Thymus (tissue), 11 donors: ENCODE measurements at regions not wholly inside any gene's neighbourhood (a gene's known extent, or its start where the extent isn't known, plus 50 kb on each side); places are given as distances from the start of the nearest gene placed in this dataset.

Experiments
- DNase-seq, 9 donors: peaks; one replicate each; pipeline ENCODE4 v3.0.0-alpha.2; 2013; ENCODE audit warnings: low spot score in 9 of 9, low read depth in 6 of 9, missing footprints in 1 of 9
- H3K27ac ChIP-seq, 2 donors: one replicate each; pipeline ENCODE4 v1.5.1; 2013; ENCODE audit warnings: control low read depth in 1 of 2, low read depth in 1 of 2, low read length in 1 of 2, mild to moderate bottlenecking in 1 of 2, moderate library complexity in 1 of 2
- H3K27me3 ChIP-seq, 2 donors: one replicate each; pipeline ENCODE4 v1.5.1; 2013; ENCODE audit warnings: low read length in 1 of 2; ENCODE audit not compliant: control insufficient read depth in 2 of 2, insufficient read depth in 1 of 2
- H3K36me3 ChIP-seq, 2 donors: one replicate each; pipeline ENCODE4 v1.5.1; 2013; ENCODE audit warnings: low read length in 1 of 2, mild to moderate bottlenecking in 1 of 2, moderate library complexity in 1 of 2; ENCODE audit not compliant: control insufficient read depth in 2 of 2, insufficient read depth in 2 of 2
- H3K4me1 ChIP-seq, 2 donors: one replicate each; pipeline ENCODE4 v1.5.1; 2013; ENCODE audit warnings: low read length in 2 of 2; ENCODE audit not compliant: control insufficient read depth in 2 of 2, insufficient read depth in 2 of 2
- H3K4me3 ChIP-seq, 2 donors: one replicate each; pipeline ENCODE4 v1.5.1; 2013; ENCODE audit warnings: low read length in 2 of 2, control low read depth in 1 of 2, mild to moderate bottlenecking in 1 of 2
- H3K9me3 ChIP-seq, 2 donors: one replicate each; pipeline ENCODE4 v1.5.1; 2013; ENCODE audit warnings: low read length in 1 of 2, mild to moderate bottlenecking in 1 of 2; ENCODE audit not compliant: control insufficient read depth in 2 of 2, insufficient read depth in 1 of 2
- WGBS: extraction: QIAGEN DNeasy Blood & Tissue Kit; methylation state at CpG from one replicate; pipeline ENCODE4 v1.1.7; 2013; 5-methylcytosine and 5-hydroxymethylcytosine counted together
- donor health status: healthy.

GRCh38 chr2:17276220-17276619 lies 242.0 kb downstream of the RAD51AP2 start:
- H3K4me3 ChIP-seq = no peak overlapping the region
- H3K27ac ChIP-seq = no peak overlapping the region
- DNase-seq = no peak
- WGBS = 85% methylated on average over 1 of the region's 1 CpG
- H3K27me3 ChIP-seq = no peaks in the 10 kb centered on the region
- no peaks in the 10 kb centered on the region for H3K36me3 ChIP-seq
- H3K4me1 ChIP-seq = no peaks in the 10 kb centered on the region
- no peaks in the 10 kb centered on the region for H3K9me3 ChIP-seq

- Histone ChIP-seq H3K27ac (no peak overlapping the region), H3K36me3 (no peaks in the 10 kb centered on the region), H3K4me3 (no peak overlapping the region), H3K4me1 (no peaks in the 10 kb centered on the region), H3K9me3 (no peaks in the 10 kb centered on the region), H3K27me3 (no peaks in the 10 kb centered on the region)
- 72% methylated on average over 8 of the region's 8 CpGs for WGBS
- no peak for DNase-seq
Measured at GRCh38 chr2:17272652-17273525, 245.4 kb downstream of the RAD51AP2 start.

GRCh38 chr2:17272170-17272569 lies 246.1 kb downstream of the RAD51AP2 start:
- H3K27ac ChIP-seq = no peak overlapping the region
- 93% methylated on average over 1 of the region's 1 CpG for WGBS
- no peaks in the 10 kb centered on the region for H3K27me3 ChIP-seq
- H3K4me1 ChIP-seq = no peaks in the 10 kb centered on the region
- no peak for DNase-seq
- no peaks in the 10 kb centered on the region for H3K9me3 ChIP-seq
- no peaks in the 10 kb centered on the region for H3K36me3 ChIP-seq
- H3K4me3 ChIP-seq = no peak overlapping the region

- H3K9me3 ChIP-seq = no peaks in the 10 kb centered on the region
- 98% methylated on average over 4 of the region's 4 CpGs for WGBS
- no peak overlapping the region for H3K4me3 ChIP-seq
- H3K36me3 ChIP-seq = no peaks in the 10 kb centered on the region
- no peak for DNase-seq
- no peaks in the 10 kb centered on the region for H3K27me3 ChIP-seq
- H3K4me1 ChIP-seq = no peaks in the 10 kb centered on the region
- no peak overlapping the region for H3K27ac ChIP-seq
Measured at GRCh38 chr2:17271416-17271815, 246.8 kb downstream of the RAD51AP2 start.

- no peak overlapping the region for H3K27ac ChIP-seq
- no peaks in the 10 kb centered on the region for H3K27me3 ChIP-seq
- H3K4me3 ChIP-seq = no peak overlapping the region
- 78% methylated on average over 5 of the region's 5 CpGs for WGBS
- no peaks in the 10 kb centered on the region for H3K4me1 ChIP-seq
- no peaks in the 10 kb centered on the region for H3K36me3 ChIP-seq
- DNase-seq = no peak
- H3K9me3 ChIP-seq = no peaks in the 10 kb centered on the region
Measured at GRCh38 chr2:17270894-17271293, 247.3 kb downstream of the RAD51AP2 start.

- 47% methylated on average over 2 of the region's 2 CpGs for WGBS
Measured at GRCh38 chr2:17263570-17263968, 254.7 kb downstream of the RAD51AP2 start.

GRCh38 chr2:17262854-17263569 lies 255.2 kb downstream of the RAD51AP2 start:
- H3K36me3 ChIP-seq = no peaks in the 10 kb centered on the region
- 98% methylated on average over 2 of the region's 2 CpGs for WGBS
- DNase-seq = no peak

More at GRCh38 chr2:17263570-17263968, 254.7 kb downstream of the RAD51AP2 start:
- no peak overlapping the region for H3K27ac ChIP-seq
- no peaks in the 10 kb centered on the region for H3K27me3 ChIP-seq
- no peak overlapping the region for H3K4me3 ChIP-seq
- DNase-seq = no peak
- H3K4me1 ChIP-seq = no peaks in the 10 kb centered on the region
- no peaks in the 10 kb centered on the region for H3K36me3 ChIP-seq
- no peaks in the 10 kb centered on the region for H3K9me3 ChIP-seq

GRCh38 chr2:17259613-17260012 lies 258.6 kb downstream of the RAD51AP2 start:
- H3K27ac ChIP-seq = no peak overlapping the region
- no peaks in the 10 kb centered on the region for H3K9me3 ChIP-seq
- H3K27me3 ChIP-seq = no peaks in the 10 kb centered on the region
- WGBS = 93% methylated on average over 4 of the region's 4 CpGs
- DNase-seq = no peak
- H3K36me3 ChIP-seq = no peaks in the 10 kb centered on the region
- H3K4me1 ChIP-seq = no peaks in the 10 kb centered on the region
- no peak overlapping the region for H3K4me3 ChIP-seq

More at GRCh38 chr2:17262854-17263569, 255.2 kb downstream of the RAD51AP2 start:
- H3K9me3 ChIP-seq = no peaks in the 10 kb centered on the region
- no peak overlapping the region for H3K27ac ChIP-seq
- no peaks in the 10 kb centered on the region for H3K4me1 ChIP-seq
- H3K4me3 ChIP-seq = no peak overlapping the region
- H3K27me3 ChIP-seq = no peaks in the 10 kb centered on the region

GRCh38 chr2:17258861-17259260 lies 259.4 kb downstream of the RAD51AP2 start:
- Histone ChIP-seq H3K9me3 (no peaks in the 10 kb centered on the region), H3K27ac (no peak overlapping the region), H3K36me3 (no peaks in the 10 kb centered on the region), H3K4me1 (no peaks in the 10 kb centered on the region), H3K27me3 (no peaks in the 10 kb centered on the region), H3K4me3 (no peak overlapping the region)
- 41% methylated on average over 2 of the region's 2 CpGs for WGBS
- no peak for DNase-seq
